ENCODE measurements at regions not wholly inside any gene's neighbourhood (a gene's known extent, or its start where the extent isn't known, plus 50 kb on each side); places are given as distances from the start of the nearest gene placed in this dataset.

GRCh38 chr5:2863675-2864433, 112.4 kb upstream of the IRX2 start:
- Histone ChIP-seq H3K9me2 (ENCODE audit: insufficient read depth) (no peaks in the 10 kb centered on the region), H3K4me2 (ENCODE audit: low read length) (no peak overlapping the region), H3K27me3 (ENCODE audit: insufficient read depth, low read length) (no peaks in the 10 kb centered on the region), H3K4me3 (replicated peaks in 1 of 2; ENCODE audit: low read depth in 1 of 2, low read length in 2 of 2) (no peak overlapping the region), H3K36me3 (ENCODE audit: control insufficient read depth in 1 of 2, insufficient read depth in 2 of 2, low read length in 2 of 2) (no peaks in the 10 kb centered on the region), H3K27ac (ENCODE audit: low read depth, low read length) (no peak overlapping the region), H2AFZ (ENCODE audit: low read depth, low read length, poor library complexity, severe bottlenecking) (no peak overlapping the region), H3K4me1 (ENCODE audit: control insufficient read depth in 1 of 2, insufficient read depth in 2 of 2, low read length in 2 of 2) (no peaks in the 10 kb centered on the region), H3K9ac (ENCODE audit: low read length) (no peak overlapping the region), H3K9me3 (ENCODE audit: control insufficient read depth in 1 of 2, insufficient read depth in 1 of 2, low read depth in 1 of 2, low read length in 2 of 2) (peaks cover 4 to 19% of the 10 kb centered on the region in 2 experiments; a peak in 2 of 4 replicates), H3K79me2 (ENCODE audit: insufficient read depth, low read length) (no peaks in the 10 kb centered on the region), H4K20me1 (ENCODE audit: insufficient read depth) (no peaks in the 10 kb centered on the region)
- RAD21 ChIA-PET (ENCODE audit: low non-redundant PET in 1 of 2, low total read pairs in 2 of 2, uncharacterized antibody in 2 of 2, unreplicated experiment in 2 of 2): no interaction called here
- CTCF ChIA-PET: no interaction called here
- DNase-seq (ENCODE audit: low read depth, low spot score) (no peak), ATAC-seq (no peak)
- TF ChIP-seq YY1 (IDR thresholded peaks at IDR 0.05; ENCODE audit: extremely low read depth, insufficient replicate concordance, low read depth, low read length) (no peak), SRF (IDR thresholded peaks at IDR 0.05; ENCODE audit: low read depth) (no peak), JUND (IDR thresholded peaks at IDR 0.05) (no peak), EGR1 (IDR thresholded peaks at IDR 0.05; ENCODE audit: low read depth) (no peak), CBX3 (IDR thresholded peaks at IDR 0.05; ENCODE audit: low read depth) (no peak), CEBPB (IDR thresholded peaks at IDR 0.05; ENCODE audit: low read depth) (no peak), EZH2phosphoT487 (IDR thresholded peaks at IDR 0.05; ENCODE audit: borderline replicate concordance) (no peak), ELF1 (IDR thresholded peaks at IDR 0.05; ENCODE audit: borderline replicate concordance, low read depth) (no peak), SIN3A (IDR thresholded peaks at IDR 0.05; ENCODE audit: low read depth) (no peak), RAD21 (IDR thresholded peaks at IDR 0.05; ENCODE audit: low read depth) (no peak), ZBTB33 (IDR thresholded peaks at IDR 0.05; ENCODE audit: extremely low read depth, insufficient replicate concordance, low read length) (no peak), ATF3 (IDR thresholded peaks at IDR 0.05) (no peak), ZFX (IDR thresholded peaks at IDR 0.05) (no peak)
- POLR2A ChIA-PET: no interaction called here
- intact Hi-C loops (cut with micrococcal nuclease): no loop called here
- no TSS peak for BruUV-seq (replicated peaks)
